ENCODE measurements at regions not wholly inside any gene's neighbourhood (a gene's known extent, or its start where the extent isn't known, plus 50 kb on each side); places are given as distances from the start of the nearest gene placed in this dataset.

DNA sequence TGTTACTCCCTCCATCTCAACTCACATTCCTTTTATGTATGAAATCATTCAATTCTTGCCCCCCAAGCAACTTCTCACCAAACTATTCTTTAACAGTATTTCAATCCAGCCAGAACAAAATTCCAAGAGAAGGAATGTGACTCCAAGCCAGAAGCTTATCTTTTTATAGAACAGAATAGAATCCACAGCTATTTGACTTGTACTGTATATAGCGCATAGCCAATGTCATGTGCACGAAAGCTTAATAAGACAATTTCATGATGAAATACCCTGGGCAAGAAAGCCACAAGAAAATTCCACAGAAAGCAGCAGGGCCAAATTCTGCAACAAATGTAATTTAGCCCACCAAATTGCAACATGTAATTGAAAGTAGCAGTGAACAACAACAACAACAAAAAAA lies 127.6 kb upstream of the UBE2E2 start:
- Histone ChIP-seq H3K9me2 (replicated peaks; ENCODE audit: insufficient read depth, low read length) (no peaks in the 10 kb centered on the region), H3K27me3 (ENCODE audit: low read length) (no peaks in the 10 kb centered on the region), H3K27ac (ENCODE audit: low read depth, low read length) (no peak overlapping the region), H3K9me3 (ENCODE audit: insufficient read depth, low read length) (no peaks in the 10 kb centered on the region), H4K20me1 (ENCODE audit: low read depth, low read length) (no peaks in the 10 kb centered on the region), H3K79me2 (ENCODE audit: insufficient read depth, low read length) (no peaks in the 10 kb centered on the region), H3K36me3 (ENCODE audit: low read length) (no peaks in the 10 kb centered on the region), H3K9ac (ENCODE audit: low read length) (no peak overlapping the region), H3K4me2 (ENCODE audit: low read depth, low read length, poor library complexity, severe bottlenecking) (no peak overlapping the region), H3F3A (ENCODE audit: insufficient read depth) (no peaks in the 10 kb centered on the region), H3K4me3 (ENCODE audit: insufficient read depth, low read length, poor library complexity, severe bottlenecking) (no peak overlapping the region), H2AFZ (ENCODE audit: low read depth, low read length, severe bottlenecking) (no peak overlapping the region)
- no peak for TF ChIP-seq EZH2phosphoT487 (conservative IDR thresholded peaks at IDR 0.05; ENCODE audit: low read length)
- TF ChIP-seq, protein P1, sequence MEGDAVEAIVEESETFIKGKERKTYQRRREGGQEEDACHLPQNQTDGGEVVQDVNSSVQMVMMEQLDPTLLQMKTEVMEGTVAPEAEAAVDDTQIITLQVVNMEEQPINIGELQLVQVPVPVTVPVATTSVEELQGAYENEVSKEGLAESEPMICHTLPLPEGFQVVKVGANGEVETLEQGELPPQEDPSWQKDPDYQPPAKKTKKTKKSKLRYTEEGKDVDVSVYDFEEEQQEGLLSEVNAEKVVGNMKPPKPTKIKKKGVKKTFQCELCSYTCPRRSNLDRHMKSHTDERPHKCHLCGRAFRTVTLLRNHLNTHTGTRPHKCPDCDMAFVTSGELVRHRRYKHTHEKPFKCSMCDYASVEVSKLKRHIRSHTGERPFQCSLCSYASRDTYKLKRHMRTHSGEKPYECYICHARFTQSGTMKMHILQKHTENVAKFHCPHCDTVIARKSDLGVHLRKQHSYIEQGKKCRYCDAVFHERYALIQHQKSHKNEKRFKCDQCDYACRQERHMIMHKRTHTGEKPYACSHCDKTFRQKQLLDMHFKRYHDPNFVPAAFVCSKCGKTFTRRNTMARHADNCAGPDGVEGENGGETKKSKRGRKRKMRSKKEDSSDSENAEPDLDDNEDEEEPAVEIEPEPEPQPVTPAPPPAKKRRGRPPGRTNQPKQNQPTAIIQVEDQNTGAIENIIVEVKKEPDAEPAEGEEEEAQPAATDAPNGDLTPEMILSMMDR (IDR thresholded peaks at IDR 0.05; ENCODE audit: insufficient read depth, low read length, poor library complexity, severe bottlenecking): no peak

DNA sequence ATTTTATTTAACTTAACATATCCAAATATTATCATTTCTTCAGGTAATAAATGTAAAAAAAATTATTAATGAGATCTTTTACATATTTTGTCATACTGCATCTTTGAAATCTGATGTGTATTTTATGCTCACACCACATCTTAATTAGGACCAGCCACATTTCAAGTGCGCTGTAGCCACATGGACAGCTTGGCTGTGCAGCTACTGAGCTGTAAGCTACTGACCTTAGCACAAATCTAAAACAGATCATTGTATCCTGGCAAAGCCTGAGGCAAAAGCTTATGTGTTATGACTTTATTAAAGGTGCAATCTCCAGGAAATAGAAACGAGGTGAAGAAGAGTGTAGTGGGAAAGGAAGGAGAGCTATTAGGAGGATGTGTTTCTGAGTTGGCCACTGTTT lies 126.7 kb upstream of the UBE2E2 start:
- TF ChIP-seq, protein P1 (IDR thresholded peaks at IDR 0.05; ENCODE audit: insufficient read depth, low read length, poor library complexity, severe bottlenecking): no peak
- TF ChIP-seq EZH2phosphoT487 (conservative IDR thresholded peaks at IDR 0.05; ENCODE audit: low read length): no peak
- Histone ChIP-seq H4K20me1 (ENCODE audit: low read depth, low read length) (no peaks in the 10 kb centered on the region), H3K27me3 (ENCODE audit: low read length) (no peaks in the 10 kb centered on the region), H3K9me2 (replicated peaks; ENCODE audit: insufficient read depth, low read length) (no peaks in the 10 kb centered on the region), H3K4me3 (ENCODE audit: insufficient read depth, low read length, poor library complexity, severe bottlenecking) (no peak overlapping the region), H2AFZ (ENCODE audit: low read depth, low read length, severe bottlenecking) (no peak overlapping the region), H3K36me3 (ENCODE audit: low read length) (no peaks in the 10 kb centered on the region), H3K79me2 (ENCODE audit: insufficient read depth, low read length) (no peaks in the 10 kb centered on the region), H3K27ac (ENCODE audit: low read depth, low read length) (no peak overlapping the region), H3K9me3 (ENCODE audit: insufficient read depth, low read length) (no peaks in the 10 kb centered on the region), H3K4me2 (ENCODE audit: low read depth, low read length, poor library complexity, severe bottlenecking) (no peak overlapping the region), H3F3A (ENCODE audit: insufficient read depth) (no peaks in the 10 kb centered on the region), H3K9ac (ENCODE audit: low read length) (no peak overlapping the region)

DNA sequence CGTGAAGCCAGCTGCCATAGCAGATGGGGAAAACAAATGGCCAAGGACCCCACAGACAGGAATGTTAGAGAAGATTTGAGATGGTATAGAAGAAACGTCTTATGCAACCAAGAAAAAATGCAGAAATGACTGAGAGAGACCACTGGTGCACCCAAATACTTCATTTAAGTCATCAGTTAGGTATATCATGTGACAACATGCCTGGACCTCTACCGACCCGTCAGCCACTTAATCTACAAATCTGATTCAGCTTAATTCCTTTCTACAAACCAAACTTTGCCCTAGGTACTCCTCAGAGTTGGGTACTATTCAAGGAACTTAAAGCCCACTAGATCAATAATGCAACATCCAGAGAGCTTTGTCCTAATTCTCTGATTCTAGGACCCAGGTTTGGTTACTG lies 126.0 kb upstream of the UBE2E2 start:
- Histone ChIP-seq H3K9me3 (ENCODE audit: insufficient read depth, low read length) (no peaks in the 10 kb centered on the region), H3K27ac (ENCODE audit: low read depth, low read length) (no peak overlapping the region), H4K20me1 (ENCODE audit: low read depth, low read length) (no peaks in the 10 kb centered on the region), H3K27me3 (ENCODE audit: low read length) (no peaks in the 10 kb centered on the region), H3F3A (ENCODE audit: insufficient read depth) (no peaks in the 10 kb centered on the region), H3K4me2 (ENCODE audit: low read depth, low read length, poor library complexity, severe bottlenecking) (no peak overlapping the region), H3K4me3 (ENCODE audit: insufficient read depth, low read length, poor library complexity, severe bottlenecking) (no peak overlapping the region), H3K36me3 (ENCODE audit: low read length) (no peaks in the 10 kb centered on the region), H3K79me2 (ENCODE audit: insufficient read depth, low read length) (no peaks in the 10 kb centered on the region), H2AFZ (ENCODE audit: low read depth, low read length, severe bottlenecking) (no peak overlapping the region), H3K9ac (ENCODE audit: low read length) (no peak overlapping the region), H3K9me2 (replicated peaks; ENCODE audit: insufficient read depth, low read length) (no peaks in the 10 kb centered on the region)
- TF ChIP-seq EZH2phosphoT487 (conservative IDR thresholded peaks at IDR 0.05; ENCODE audit: low read length): no peak
- TF ChIP-seq, protein P1 (IDR thresholded peaks at IDR 0.05; ENCODE audit: insufficient read depth, low read length, poor library complexity, severe bottlenecking): no peak
